HEK293 (cell line): ENCODE measurements at regions not wholly inside any gene's neighbourhood (a gene's known extent, or its start where the extent isn't known, plus 50 kb on each side); places are given as distances from the start of the nearest gene placed in this dataset.

Source experiments
- GLIS1 ChIP-seq: fragments of 450-650 bp; formaldehyde crosslinking; IDR thresholded peaks from 2 replicates; pipeline ENCODE4 v1.5.1; 2016; ENCODE audit warnings: missing biosample characterization, missing genetic modification characterization
- KLF9 ChIP-seq: fragments of 450-650 bp; formaldehyde crosslinking; IDR thresholded peaks from 2 replicates; pipeline ENCODE4 v1.5.1; 2016; ENCODE audit warnings: missing biosample characterization, missing genetic modification characterization, low read depth
- SP2 ChIP-seq: fragments of 450-650 bp; formaldehyde crosslinking; IDR thresholded peaks from 2 replicates; pipeline ENCODE4 v1.5.1; 2016; ENCODE audit warnings: missing biosample characterization, missing genetic modification characterization
- ZBTB1 ChIP-seq: fragments of 450-650 bp; formaldehyde crosslinking; IDR thresholded peaks from 2 replicates; pipeline ENCODE4 v1.5.1; 2016; ENCODE audit warnings: missing biosample characterization, missing genetic modification characterization
- ZNF248 ChIP-seq: fragments of 450-650 bp; formaldehyde crosslinking; IDR thresholded peaks from 2 replicates; pipeline ENCODE4 v1.5.1; 2017; ENCODE audit warnings: missing biosample characterization, missing genetic modification characterization
- ZNF530 ChIP-seq: fragments of 450-650 bp; formaldehyde crosslinking; IDR thresholded peaks from 2 replicates; pipeline ENCODE4 v1.5.1; 2016; ENCODE audit warnings: low read depth, missing biosample characterization, missing genetic modification characterization
- TF ChIP-seq, protein P1 (sequence below): fragments of 450-650 bp; formaldehyde crosslinking; IDR thresholded peaks from 2 replicates; pipeline ENCODE4 v1.5.1; 2016; ENCODE audit warnings: missing biosample characterization, missing genetic modification characterization
- TF ChIP-seq, protein P2 (sequence below): fragments of 450-650 bp; formaldehyde crosslinking; IDR thresholded peaks from 2 replicates; pipeline ENCODE4 v1.5.1; 2016; ENCODE audit warnings: missing biosample characterization, missing genetic modification characterization
- TF ChIP-seq, protein P3 (sequence below): fragments of 450-650 bp; formaldehyde crosslinking; IDR thresholded peaks from 2 replicates; pipeline ENCODE4 v1.5.1; 2017; ENCODE audit warnings: missing biosample characterization, mild to moderate bottlenecking, missing genetic modification characterization, moderate library complexity
- TF ChIP-seq, protein P4 (sequence below): fragments of 450-650 bp; formaldehyde crosslinking; IDR thresholded peaks from 2 replicates; pipeline ENCODE4 v1.5.1; 2016; ENCODE audit warnings: missing biosample characterization, missing genetic modification characterization
- TF ChIP-seq, protein P5 (sequence below): IDR thresholded peaks from 2 replicates; pipeline ENCODE4 v1.6.1; 2011; ENCODE audit warnings: mild to moderate bottlenecking, low read depth, low read length, borderline replicate concordance

DNA sequence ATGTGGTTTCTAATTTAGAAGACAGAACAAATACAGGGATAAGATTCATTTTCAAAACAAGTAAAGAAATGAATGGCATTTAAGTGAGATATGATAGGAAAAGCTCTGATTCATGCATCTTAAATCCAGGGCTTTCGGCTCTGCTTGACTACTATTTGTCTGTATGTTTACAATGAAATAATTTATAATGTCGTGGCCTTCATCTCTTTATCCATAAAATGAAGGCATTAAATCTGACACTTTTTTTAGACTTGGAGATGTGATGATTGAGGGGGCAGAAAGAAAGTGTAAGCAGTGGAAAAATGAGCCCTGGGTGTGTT lies 115.7 kb upstream of the KIT start:
- no peak for TF ChIP-seq GLIS1 (tag by site-specific recombination)
- TF ChIP-seq, protein P1, sequence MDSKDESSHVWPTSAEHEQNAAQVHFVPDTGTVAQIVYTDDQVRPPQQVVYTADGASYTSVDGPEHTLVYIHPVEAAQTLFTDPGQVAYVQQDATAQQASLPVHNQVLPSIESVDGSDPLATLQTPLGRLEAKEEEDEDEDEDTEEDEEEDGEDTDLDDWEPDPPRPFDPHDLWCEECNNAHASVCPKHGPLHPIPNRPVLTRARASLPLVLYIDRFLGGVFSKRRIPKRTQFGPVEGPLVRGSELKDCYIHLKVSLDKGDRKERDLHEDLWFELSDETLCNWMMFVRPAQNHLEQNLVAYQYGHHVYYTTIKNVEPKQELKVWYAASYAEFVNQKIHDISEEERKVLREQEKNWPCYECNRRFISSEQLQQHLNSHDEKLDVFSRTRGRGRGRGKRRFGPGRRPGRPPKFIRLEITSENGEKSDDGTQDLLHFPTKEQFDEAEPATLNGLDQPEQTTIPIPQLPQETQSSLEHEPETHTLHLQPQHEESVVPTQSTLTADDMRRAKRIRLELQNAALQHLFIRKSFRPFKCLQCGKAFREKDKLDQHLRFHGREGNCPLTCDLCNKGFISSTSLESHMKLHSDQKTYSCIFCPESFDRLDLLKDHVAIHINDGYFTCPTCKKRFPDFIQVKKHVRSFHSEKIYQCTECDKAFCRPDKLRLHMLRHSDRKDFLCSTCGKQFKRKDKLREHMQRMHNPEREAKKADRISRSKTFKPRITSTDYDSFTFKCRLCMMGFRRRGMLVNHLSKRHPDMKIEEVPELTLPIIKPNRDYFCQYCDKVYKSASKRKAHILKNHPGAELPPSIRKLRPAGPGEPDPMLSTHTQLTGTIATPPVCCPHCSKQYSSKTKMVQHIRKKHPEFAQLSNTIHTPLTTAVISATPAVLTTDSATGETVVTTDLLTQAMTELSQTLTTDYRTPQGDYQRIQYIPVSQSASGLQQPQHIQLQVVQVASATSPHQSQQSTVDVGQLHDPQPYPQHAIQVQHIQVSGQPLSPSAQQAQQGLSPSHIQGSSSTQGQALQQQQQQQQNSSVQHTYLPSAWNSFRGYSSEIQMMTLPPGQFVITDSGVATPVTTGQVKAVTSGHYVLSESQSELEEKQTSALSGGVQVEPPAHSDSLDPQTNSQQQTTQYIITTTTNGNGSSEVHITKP (tag by site-specific recombination) = no peak
- TF ChIP-seq, protein P2, sequence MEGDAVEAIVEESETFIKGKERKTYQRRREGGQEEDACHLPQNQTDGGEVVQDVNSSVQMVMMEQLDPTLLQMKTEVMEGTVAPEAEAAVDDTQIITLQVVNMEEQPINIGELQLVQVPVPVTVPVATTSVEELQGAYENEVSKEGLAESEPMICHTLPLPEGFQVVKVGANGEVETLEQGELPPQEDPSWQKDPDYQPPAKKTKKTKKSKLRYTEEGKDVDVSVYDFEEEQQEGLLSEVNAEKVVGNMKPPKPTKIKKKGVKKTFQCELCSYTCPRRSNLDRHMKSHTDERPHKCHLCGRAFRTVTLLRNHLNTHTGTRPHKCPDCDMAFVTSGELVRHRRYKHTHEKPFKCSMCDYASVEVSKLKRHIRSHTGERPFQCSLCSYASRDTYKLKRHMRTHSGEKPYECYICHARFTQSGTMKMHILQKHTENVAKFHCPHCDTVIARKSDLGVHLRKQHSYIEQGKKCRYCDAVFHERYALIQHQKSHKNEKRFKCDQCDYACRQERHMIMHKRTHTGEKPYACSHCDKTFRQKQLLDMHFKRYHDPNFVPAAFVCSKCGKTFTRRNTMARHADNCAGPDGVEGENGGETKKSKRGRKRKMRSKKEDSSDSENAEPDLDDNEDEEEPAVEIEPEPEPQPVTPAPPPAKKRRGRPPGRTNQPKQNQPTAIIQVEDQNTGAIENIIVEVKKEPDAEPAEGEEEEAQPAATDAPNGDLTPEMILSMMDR (tag by site-specific recombination) = no peak
- TF ChIP-seq, protein P3, sequence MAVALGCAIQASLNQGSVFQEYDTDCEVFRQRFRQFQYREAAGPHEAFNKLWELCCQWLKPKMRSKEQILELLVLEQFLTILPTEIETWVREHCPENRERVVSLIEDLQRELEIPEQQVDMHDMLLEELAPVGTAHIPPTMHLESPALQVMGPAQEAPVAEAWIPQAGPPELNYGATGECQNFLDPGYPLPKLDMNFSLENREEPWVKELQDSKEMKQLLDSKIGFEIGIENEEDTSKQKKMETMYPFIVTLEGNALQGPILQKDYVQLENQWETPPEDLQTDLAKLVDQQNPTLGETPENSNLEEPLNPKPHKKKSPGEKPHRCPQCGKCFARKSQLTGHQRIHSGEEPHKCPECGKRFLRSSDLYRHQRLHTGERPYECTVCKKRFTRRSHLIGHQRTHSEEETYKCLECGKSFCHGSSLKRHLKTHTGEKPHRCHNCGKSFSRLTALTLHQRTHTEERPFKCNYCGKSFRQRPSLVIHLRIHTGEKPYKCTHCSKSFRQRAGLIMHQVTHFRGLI (tag by site-specific recombination) = no peak
- no peak for TF ChIP-seq KLF9 (tag by site-specific recombination)
- TF ChIP-seq ZNF530 (tag by site-specific recombination) = no peak
- TF ChIP-seq, protein P4, sequence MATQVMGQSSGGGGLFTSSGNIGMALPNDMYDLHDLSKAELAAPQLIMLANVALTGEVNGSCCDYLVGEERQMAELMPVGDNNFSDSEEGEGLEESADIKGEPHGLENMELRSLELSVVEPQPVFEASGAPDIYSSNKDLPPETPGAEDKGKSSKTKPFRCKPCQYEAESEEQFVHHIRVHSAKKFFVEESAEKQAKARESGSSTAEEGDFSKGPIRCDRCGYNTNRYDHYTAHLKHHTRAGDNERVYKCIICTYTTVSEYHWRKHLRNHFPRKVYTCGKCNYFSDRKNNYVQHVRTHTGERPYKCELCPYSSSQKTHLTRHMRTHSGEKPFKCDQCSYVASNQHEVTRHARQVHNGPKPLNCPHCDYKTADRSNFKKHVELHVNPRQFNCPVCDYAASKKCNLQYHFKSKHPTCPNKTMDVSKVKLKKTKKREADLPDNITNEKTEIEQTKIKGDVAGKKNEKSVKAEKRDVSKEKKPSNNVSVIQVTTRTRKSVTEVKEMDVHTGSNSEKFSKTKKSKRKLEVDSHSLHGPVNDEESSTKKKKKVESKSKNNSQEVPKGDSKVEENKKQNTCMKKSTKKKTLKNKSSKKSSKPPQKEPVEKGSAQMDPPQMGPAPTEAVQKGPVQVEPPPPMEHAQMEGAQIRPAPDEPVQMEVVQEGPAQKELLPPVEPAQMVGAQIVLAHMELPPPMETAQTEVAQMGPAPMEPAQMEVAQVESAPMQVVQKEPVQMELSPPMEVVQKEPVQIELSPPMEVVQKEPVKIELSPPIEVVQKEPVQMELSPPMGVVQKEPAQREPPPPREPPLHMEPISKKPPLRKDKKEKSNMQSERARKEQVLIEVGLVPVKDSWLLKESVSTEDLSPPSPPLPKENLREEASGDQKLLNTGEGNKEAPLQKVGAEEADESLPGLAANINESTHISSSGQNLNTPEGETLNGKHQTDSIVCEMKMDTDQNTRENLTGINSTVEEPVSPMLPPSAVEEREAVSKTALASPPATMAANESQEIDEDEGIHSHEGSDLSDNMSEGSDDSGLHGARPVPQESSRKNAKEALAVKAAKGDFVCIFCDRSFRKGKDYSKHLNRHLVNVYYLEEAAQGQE (tag by site-specific recombination) = no peak
- TF ChIP-seq ZBTB1 = no peak
- no peak for TF ChIP-seq ZNF248
- TF ChIP-seq SP2 (tag by site-specific recombination) = no peak
- TF ChIP-seq, protein P5, sequence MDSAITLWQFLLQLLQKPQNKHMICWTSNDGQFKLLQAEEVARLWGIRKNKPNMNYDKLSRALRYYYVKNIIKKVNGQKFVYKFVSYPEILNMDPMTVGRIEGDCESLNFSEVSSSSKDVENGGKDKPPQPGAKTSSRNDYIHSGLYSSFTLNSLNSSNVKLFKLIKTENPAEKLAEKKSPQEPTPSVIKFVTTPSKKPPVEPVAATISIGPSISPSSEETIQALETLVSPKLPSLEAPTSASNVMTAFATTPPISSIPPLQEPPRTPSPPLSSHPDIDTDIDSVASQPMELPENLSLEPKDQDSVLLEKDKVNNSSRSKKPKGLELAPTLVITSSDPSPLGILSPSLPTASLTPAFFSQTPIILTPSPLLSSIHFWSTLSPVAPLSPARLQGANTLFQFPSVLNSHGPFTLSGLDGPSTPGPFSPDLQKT = no peak
